H1 (cell line): ENCODE measurements at regions not wholly inside any gene's neighbourhood (a gene's known extent, or its start where the extent isn't known, plus 50 kb on each side); places are given as distances from the start of the nearest gene placed in this dataset.
"Not testable (repeated sequence)": the region's sequence is repeated elsewhere in the genome, so short reads cannot be mapped to it uniquely, and the experiment has no call there.

ENCODE experiments used
- CTCF ChIA-PET: fragments of 300-600 bp; sonication (Branson Sonifier 250); formaldehyde crosslinking; loops from one replicate; lab custom pipeline; 2021; ENCODE audit not compliant: partially characterized antibody; lab: Charles Lee
- POLR2A ChIA-PET: fragments of 300-600 bp; sonication (Branson Sonifier 250); formaldehyde crosslinking; loops from one replicate; lab custom pipeline; 2021; ENCODE audit warnings: inconsistent platforms; ENCODE audit not compliant: partially characterized antibody; lab: Charles Lee
- DNase-seq, 2 experiments: peaks; one replicate each; pipeline versions ENCODE4 v3.0.0 to v3.0.0-alpha.2; 2010 to 2022; ENCODE audit warnings: low spot score in 2 of 2, low read depth in 1 of 2, mixed read lengths in 1 of 2
- FAIRE-seq: peaks from 2 replicates; lab custom pipeline; 2011; peaks lifted over from hg19 to GRCh38; lab: Jason Lieb, UNC
- H2AFZ ChIP-seq: 2 replicates; pipeline ENCODE4 v1.8.1; 2012; ENCODE audit warnings: low read length, inconsistent platforms
- H2AK5ac ChIP-seq: 2 replicates; pipeline ENCODE4 v1.6.1; 2013; ENCODE audit warnings: low read depth, low read length
- H2BK120ac ChIP-seq: replicated peaks from 2 replicates; pipeline ENCODE3; 2013; ENCODE audit warnings: low read depth, low read length, inconsistent platforms
- H2BK12ac ChIP-seq: 2 replicates; pipeline ENCODE4 v1.6.1; 2013; ENCODE audit warnings: low read depth, low read length
- H2BK15ac ChIP-seq: 2 replicates; pipeline ENCODE4 v1.6.1; 2013; ENCODE audit warnings: low read length
- H2BK20ac ChIP-seq: 2 replicates; pipeline ENCODE4 v1.6.1; 2013; ENCODE audit warnings: low read length
- H2BK5ac ChIP-seq: 2 replicates; pipeline ENCODE4 v1.6.1; 2013; ENCODE audit warnings: low read depth, low read length
- H3K14ac ChIP-seq: 2 replicates; pipeline ENCODE4 v1.6.1; 2013; ENCODE audit warnings: inconsistent platforms; ENCODE audit not compliant: insufficient read length
- H3K18ac ChIP-seq: 2 replicates; pipeline ENCODE4 v1.6.1; 2013; ENCODE audit warnings: low read length; ENCODE audit errors: extremely low read depth
- H3K23ac ChIP-seq: 2 replicates; pipeline ENCODE4 v1.6.1; 2013; ENCODE audit warnings: inconsistent platforms; ENCODE audit not compliant: insufficient read length
- H3K23me2 ChIP-seq: 2 replicates; pipeline ENCODE4 v1.6.1; 2013; ENCODE audit warnings: low read depth, low read length
- H3K27ac ChIP-seq: 2 replicates; pipeline ENCODE4 v1.6.1; 2011; ENCODE audit warnings: low read depth, low read length, inconsistent platforms
- H3K27me3 ChIP-seq, 4 experiments: replicated peaks in 1 of 4; 1 replicate in 1 of 4; 2 replicates in 3 of 4; pipeline versions ENCODE4 v1.6.1 to v1.8.1; 2011 to 2013; ENCODE audit warnings: low read length in 3 of 4, mild to moderate bottlenecking in 3 of 4, inconsistent platforms in 2 of 4, mixed read lengths in 2 of 4, moderate library complexity in 1 of 4; ENCODE audit not compliant: control insufficient read depth in 3 of 4, insufficient read depth in 3 of 4; ENCODE audit errors: extremely low read depth in 1 of 4
- H3K36me3 ChIP-seq, 4 experiments: 2 replicates each; pipeline versions ENCODE4 v1.6.1 to v1.8.1; 2011 to 2013; ENCODE audit warnings: mild to moderate bottlenecking in 4 of 4, low read length in 3 of 4, moderate library complexity in 2 of 4, control low read depth in 1 of 4, inconsistent platforms in 1 of 4; ENCODE audit not compliant: insufficient read depth in 4 of 4, control insufficient read depth in 2 of 4
- H3K4ac ChIP-seq: replicated peaks from 2 replicates; pipeline ENCODE3; 2013; ENCODE audit warnings: low read length, low read depth, mixed read lengths, inconsistent platforms; ENCODE audit not compliant: insufficient read length
- H3K4me1 ChIP-seq, 4 experiments: replicated peaks in 1 of 4; 1 replicate in 1 of 4; 2 replicates in 3 of 4; pipeline versions ENCODE4 v1.6.1 to v1.8.1; 2011 to 2013; ENCODE audit warnings: low read length in 3 of 4, inconsistent platforms in 2 of 4, mixed read lengths in 1 of 4; ENCODE audit not compliant: insufficient read depth in 4 of 4, control insufficient read depth in 3 of 4
- H3K4me2 ChIP-seq, 2 experiments: 2 replicates each; pipeline versions ENCODE4 v1.6.1 to v1.8.1; 2011 to 2013; ENCODE audit warnings: low read depth in 2 of 2, low read length in 2 of 2, control low read depth in 1 of 2, inconsistent platforms in 1 of 2, mild to moderate bottlenecking in 1 of 2; ENCODE audit not compliant: insufficient read depth in 1 of 2
- H3K4me3 ChIP-seq, 4 experiments: fragments of 200-600, 300-600 bp in 1 of 4; sonication (generic), shearing (Covaris generic), sonication (Bioruptor Twin) in 1 of 4; 2 replicates each; pipeline versions ENCODE4 v1.5.1 to v1.8.1; 2011 to 2016; ENCODE audit warnings: low read length in 4 of 4, low read depth in 3 of 4, control low read depth in 2 of 4, inconsistent platforms in 2 of 4, mild to moderate bottlenecking in 2 of 4, mixed read lengths in 1 of 4, moderate library complexity in 1 of 4; ENCODE audit not compliant: insufficient read depth in 2 of 4; ENCODE audit errors: extremely low read depth in 1 of 4
- H3K56ac ChIP-seq: replicated peaks from 2 replicates; pipeline ENCODE3; 2013; ENCODE audit warnings: low read depth, mild to moderate bottlenecking, mixed read lengths, low read length, inconsistent platforms; ENCODE audit not compliant: insufficient read length
- H3K79me1 ChIP-seq: 2 replicates; pipeline ENCODE4 v1.6.1; 2013; ENCODE audit warnings: low read depth, low read length, control low read depth
- H3K79me2 ChIP-seq, 2 experiments: 2 replicates each; pipeline versions ENCODE4 v1.6.1 to v1.8.1; 2012 to 2013; ENCODE audit warnings: low read length in 2 of 2, mild to moderate bottlenecking in 2 of 2, inconsistent platforms in 1 of 2; ENCODE audit not compliant: insufficient read depth in 2 of 2, control insufficient read depth in 1 of 2
- H3K9ac ChIP-seq, 4 experiments: replicated peaks in 1 of 4; 1 replicate in 1 of 4; 2 replicates in 3 of 4; pipeline versions ENCODE4 v1.6.1 to v1.8.1; 2011 to 2013; ENCODE audit warnings: low read depth in 3 of 4, low read length in 3 of 4, control low read depth in 2 of 4, mild to moderate bottlenecking in 2 of 4, moderate library complexity in 2 of 4, inconsistent platforms in 1 of 4; ENCODE audit errors: extremely low read depth in 1 of 4
- H3K9me3 ChIP-seq, 2 experiments: 2 replicates each; pipeline versions ENCODE4 v1.6.1 to v1.8.1; 2012 to 2013; ENCODE audit warnings: mild to moderate bottlenecking in 2 of 2, moderate library complexity in 2 of 2, control low read depth in 1 of 2, inconsistent platforms in 1 of 2, low read depth in 1 of 2, low read length in 1 of 2, mixed read lengths in 1 of 2; ENCODE audit not compliant: insufficient read depth in 2 of 2
- H4K20me1 ChIP-seq, 2 experiments: replicated peaks in 1 of 2; 2 replicates each; pipeline versions ENCODE3 to v1.8.1; 2011 to 2013; ENCODE audit warnings: inconsistent platforms in 2 of 2, low read length in 2 of 2, mild to moderate bottlenecking in 1 of 2; ENCODE audit not compliant: insufficient read depth in 2 of 2, control insufficient read depth in 1 of 2
- H4K5ac ChIP-seq: 2 replicates; pipeline ENCODE4 v1.6.1; 2013; ENCODE audit warnings: low read length, low read depth, mixed read lengths, inconsistent platforms; ENCODE audit not compliant: insufficient read length
- H4K8ac ChIP-seq: 2 replicates; pipeline ENCODE4 v1.8.0; 2013; ENCODE audit warnings: mild to moderate bottlenecking, moderate library complexity, low read length, inconsistent platforms; ENCODE audit not compliant: insufficient read depth; ENCODE audit errors: extremely low read depth
- H4K91ac ChIP-seq: replicated peaks from 2 replicates; pipeline ENCODE3; 2013; ENCODE audit warnings: low read length, mixed read lengths, inconsistent platforms; ENCODE audit not compliant: insufficient read length
- CEBPB ChIP-seq: IDR thresholded peaks from 2 replicates; pipeline ENCODE4 v1.6.1; 2012; ENCODE audit warnings: low read depth, low read length
- WGBS, 2 experiments: shearing (Covaris generic) in 1 of 2; methylation state at CpG; one replicate each; pipeline versions ENCODE4 v1.1.6 to v1.1.7; 2013 to 2015; ENCODE audit warnings: low lambda C conversion rate in 2 of 2, mixed read lengths in 2 of 2, inconsistent platforms in 1 of 2, low coverage in 1 of 2, missing lambda C conversion rate in 1 of 2; ENCODE audit not compliant: insufficient replicate concordance in 2 of 2, insufficient coverage in 1 of 2, insufficient read length in 1 of 2; ENCODE audit errors: extremely low coverage in 1 of 2, missing lambda C conversion rate in 1 of 2; 5-methylcytosine and 5-hydroxymethylcytosine counted together

- 96% methylated on average over 12 of the region's 12 CpGs; no CpG with 5 or more reads in 1 of the 2 experiments for WGBS, 2 experiments
- H4K5ac ChIP-seq, H4K8ac ChIP-seq, H3K23ac ChIP-seq, H2AK5ac ChIP-seq, H2BK120ac ChIP-seq, H3K23me2 ChIP-seq, H3K9ac ChIP-seq, H3K27ac ChIP-seq, H3K36me3 ChIP-seq, H2BK5ac ChIP-seq, H2BK15ac ChIP-seq, H3K79me1 ChIP-seq, H3K4me3 ChIP-seq, H3K79me2 ChIP-seq, FAIRE-seq, H3K18ac ChIP-seq, POLR2A ChIA-PET, H3K56ac ChIP-seq, DNase-seq, H4K20me1 ChIP-seq, H3K4me1 ChIP-seq, H3K4ac ChIP-seq, H3K4me2 ChIP-seq, H2BK20ac ChIP-seq, H3K14ac ChIP-seq, H2AFZ ChIP-seq, H2BK12ac ChIP-seq, H3K27me3 ChIP-seq, H3K9me3 ChIP-seq, H4K91ac ChIP-seq: not testable (repeated sequence)
- TF ChIP-seq CEBPB, result 0 out of 2 replicates have a peak, but pooled peaks have one; percentile 35
- CTCF ChIA-PET, result interaction anchor here (0.7 kb wide), 1 partner anchor 486 kb away, joined by 3 read pairs; no protein-coding TSS in a partner anchor
These were observed 447.3 kb downstream of the OTOL1 start for GRCh38 chr3:161943801-161944345.
